ENCODE measurements at regions not wholly inside any gene's neighbourhood (a gene's known extent, or its start where the extent isn't known, plus 50 kb on each side); places are given as distances from the start of the nearest gene placed in this dataset.
"Not testable (repeated sequence)": the region's sequence is repeated elsewhere in the genome, so short reads cannot be mapped to it uniquely, and the experiment has no call there.

- DNase-seq, result peak; percentile 60
Observed at GRCh38 chr1:221263831-221264767, 384.9 kb downstream of the HLX start.

GRCh38 chr1:221264848-221265247, 385.6 kb downstream of the HLX start:
- DNase-seq, result no peak

- DNase-seq, result no peak
Observed at GRCh38 chr1:221268295-221268694, 389.1 kb downstream of the HLX start.

- no peak for DNase-seq
Observed at GRCh38 chr1:221271701-221272100, 392.5 kb downstream of the HLX start.

GRCh38 chr1:221272940-221273339, 393.7 kb downstream of the HLX start:
- DNase-seq, result no peak

- no peak for DNase-seq
Observed at GRCh38 chr1:221274373-221274772, 395.1 kb downstream of the HLX start.

GRCh38 chr1:221276896-221277409, 397.7 kb downstream of the HLX start:
- DNase-seq, result no peak

- DNase-seq, result no peak
Observed at GRCh38 chr1:221279146-221279545, 399.9 kb downstream of the HLX start.

GRCh38 chr1:221283532-221283931, 404.3 kb downstream of the HLX start:
- no peak for DNase-seq

GRCh38 chr1:221284028-221284427, 404.8 kb downstream of the HLX start:
- no peak for DNase-seq

- DNase-seq, result not testable (repeated sequence)
Observed at GRCh38 chr1:221284991-221285390, 405.7 kb downstream of the HLX start.

GRCh38 chr1:221285458-221286210, 406.4 kb downstream of the HLX start:
- not testable (repeated sequence) for DNase-seq

GRCh38 chr1:221286399-221286798, 407.2 kb downstream of the HLX start:
- DNase-seq, result no peak

GRCh38 chr1:221289103-221289502, 409.9 kb downstream of the HLX start:
- DNase-seq, result no peak

GRCh38 chr1:221290669-221291068, 411.4 kb downstream of the HLX start:
- DNase-seq, result no peak

- DNase-seq, result no peak
Observed at GRCh38 chr1:221291113-221291512, 411.9 kb downstream of the HLX start.

GRCh38 chr1:221292652-221293051, 413.4 kb downstream of the HLX start:
- DNase-seq, result no peak

GRCh38 chr1:221294242-221294641, 415.0 kb downstream of the HLX start:
- no peak for DNase-seq

- no peak for DNase-seq
Observed at GRCh38 chr1:221302357-221302756, 423.1 kb downstream of the HLX start.

- DNase-seq, result no peak
Observed at GRCh38 chr1:221302810-221303209, 423.6 kb downstream of the HLX start.

- no peak for DNase-seq
Observed at GRCh38 chr1:221303623-221304022, 424.4 kb downstream of the HLX start.

- no peak for DNase-seq
Observed at GRCh38 chr1:221306239-221306638, 427.0 kb downstream of the HLX start.

Data from hematopoietic multipotent progenitor cell treated with erythropoietin and hydrocortisone succinate and interleukin-3 and kit ligand, for 8 days (in vitro differentiated cells).